ENCODE measurements at regions not wholly inside any gene's neighbourhood (a gene's known extent, or its start where the extent isn't known, plus 50 kb on each side); places are given as distances from the start of the nearest gene placed in this dataset.
"Not testable (repeated sequence)": the region's sequence is repeated elsewhere in the genome, so short reads cannot be mapped to it uniquely, and the experiment has no call there.

GRCh38 chr3:109920749-109921148 lies 583.4 kb upstream of the DPPA4 start:
- DNase-seq: no peak

- DNase-seq: no peak
Measured at GRCh38 chr3:109921509-109921908, 584.2 kb upstream of the DPPA4 start.

- DNase-seq: no peak
Measured at GRCh38 chr3:109922856-109923255, 585.5 kb upstream of the DPPA4 start.

GRCh38 chr3:109923431-109923830 lies 586.1 kb upstream of the DPPA4 start:
- DNase-seq: no peak

GRCh38 chr3:109924196-109924595 lies 586.9 kb upstream of the DPPA4 start:
- DNase-seq: no peak

- no peak for DNase-seq
Measured at GRCh38 chr3:109926376-109926775, 589.0 kb upstream of the DPPA4 start.

GRCh38 chr3:109927161-109927560 lies 589.8 kb upstream of the DPPA4 start:
- DNase-seq: no peak

- DNase-seq: no peak
Measured at GRCh38 chr3:109927726-109928125, 590.4 kb upstream of the DPPA4 start.

- DNase-seq: no peak
Measured at GRCh38 chr3:109930582-109930981, 593.2 kb upstream of the DPPA4 start.

GRCh38 chr3:109933576-109933975 lies 596.2 kb upstream of the DPPA4 start:
- DNase-seq: no peak

- no peak for DNase-seq
Measured at GRCh38 chr3:109939817-109940216, 602.5 kb upstream of the DPPA4 start.

- no peak for DNase-seq
Measured at GRCh38 chr3:109943181-109943580, 605.8 kb upstream of the DPPA4 start.

- no peak for DNase-seq
Measured at GRCh38 chr3:109944836-109945235, 607.5 kb upstream of the DPPA4 start.

GRCh38 chr3:109952924-109953323 lies 615.6 kb upstream of the DPPA4 start:
- DNase-seq: no peak

GRCh38 chr3:109963831-109964230 lies 626.5 kb upstream of the DPPA4 start:
- no peak for DNase-seq

- no peak for DNase-seq
Measured at GRCh38 chr3:109973733-109974132, 636.4 kb upstream of the DPPA4 start.

- DNase-seq: no peak
Measured at GRCh38 chr3:109977897-109978296, 640.6 kb upstream of the DPPA4 start.

GRCh38 chr3:109982201-109982600 lies 644.9 kb upstream of the DPPA4 start:
- no peak for DNase-seq

- no peak for DNase-seq
Measured at GRCh38 chr3:109984976-109985375, 647.6 kb upstream of the DPPA4 start.

- no peak for DNase-seq
Measured at GRCh38 chr3:109985943-109986555, 648.7 kb upstream of the DPPA4 start.

- DNase-seq: no peak
Measured at GRCh38 chr3:109994853-109995252, 657.5 kb upstream of the DPPA4 start.

- no peak for DNase-seq
Measured at GRCh38 chr3:109995377-109995776, 658.0 kb upstream of the DPPA4 start.

GRCh38 chr3:110001905-110002304 lies 664.6 kb upstream of the DPPA4 start:
- not testable (repeated sequence) for DNase-seq

GRCh38 chr3:110006913-110007312 lies 669.6 kb upstream of the DPPA4 start:
- no peak for DNase-seq

GRCh38 chr3:110015231-110015963 lies 678.1 kb upstream of the DPPA4 start:
- no peak for DNase-seq

All from bone marrow (tissue), 2 donors.